Neural progenitor cell (in vitro differentiated cells): ENCODE measurements at regions not wholly inside any gene's neighbourhood (a gene's known extent, or its start where the extent isn't known, plus 50 kb on each side); places are given as distances from the start of the nearest gene placed in this dataset.

Experiments
- DNase-seq: peaks from one replicate; pipeline ENCODE4 v3.0.0-alpha.2; 2016; ENCODE audit warnings: low spot score
- H2AFZ ChIP-seq: fragments of 200-600 bp; sonication (generic); replicated peaks from 2 replicates; pipeline ENCODE4 v1.6.1; 2016; ENCODE audit warnings: antibody characterized with exemption
- H3F3A ChIP-seq: fragments of 200-600 bp; sonication (generic); 2 replicates; pipeline ENCODE4 v1.6.1; 2016; ENCODE audit warnings: antibody characterized with exemption, low read depth
- H3K27ac ChIP-seq: fragments of 200-600 bp; sonication (generic); 2 replicates; pipeline ENCODE4 v1.5.1; 2016; ENCODE audit warnings: mild to moderate bottlenecking
- H3K27me3 ChIP-seq: fragments of 200-600 bp; sonication (generic); 2 replicates; pipeline ENCODE4 v1.6.1; 2016; ENCODE audit warnings: mild to moderate bottlenecking, moderate library complexity
- H3K36me3 ChIP-seq: fragments of 200-600 bp; sonication (generic); 2 replicates; pipeline ENCODE4 v1.5.1; 2016
- H3K4me1 ChIP-seq: fragments of 200-600 bp; sonication (generic); 2 replicates; pipeline ENCODE4 v1.6.1; 2016; ENCODE audit warnings: mixed run types
- H3K4me2 ChIP-seq: fragments of 200-600 bp; sonication (generic); 2 replicates; pipeline ENCODE4 v1.6.1; 2016
- H3K4me3 ChIP-seq: fragments of 200-600 bp; sonication (generic); 2 replicates; pipeline ENCODE4 v1.5.1; 2016
- H3K79me2 ChIP-seq: fragments of 200-600 bp; sonication (generic); 2 replicates; pipeline ENCODE4 v1.6.1; 2016; ENCODE audit warnings: low read depth
- H3K9ac ChIP-seq: fragments of 200-600 bp; sonication (generic); 2 replicates; pipeline ENCODE4 v1.6.1; 2016
- H3K9me3 ChIP-seq: fragments of 200-600 bp; sonication (generic); 2 replicates; pipeline ENCODE4 v1.5.1; 2016; ENCODE audit warnings: low read depth
- H4K20me1 ChIP-seq: fragments of 200-600 bp; sonication (generic); 2 replicates; pipeline ENCODE4 v1.6.1; 2016; ENCODE audit warnings: low read depth
- H3K27ac Mint-ChIP-seq: 3 replicates; pipeline ENCODE4 v1.8.0; 2021; ENCODE audit warnings: mixed read lengths
- H3K27me3 Mint-ChIP-seq: 2 replicates; pipeline ENCODE4 v1.8.0; 2022; ENCODE audit warnings: low read depth, mild to moderate bottlenecking, inconsistent platforms, moderate library complexity, mixed read lengths; ENCODE audit not compliant: insufficient read depth
- H3K36me3 Mint-ChIP-seq: 3 replicates; pipeline ENCODE4 v1.8.0; 2021; ENCODE audit warnings: mixed read lengths
- H3K4me1 Mint-ChIP-seq: 3 replicates; pipeline ENCODE4 v1.8.0; 2021; ENCODE audit warnings: mixed read lengths
- H3K4me3 Mint-ChIP-seq: 3 replicates; pipeline ENCODE4 v1.8.0; 2021; ENCODE audit warnings: mild to moderate bottlenecking, moderate library complexity, mixed read lengths
- H3K9me3 Mint-ChIP-seq: 3 replicates; pipeline ENCODE4 v1.8.0; 2020; ENCODE audit warnings: mixed read lengths
- CTCF ChIP-seq: fragments of 200-600 bp; sonication (generic); IDR thresholded peaks from 2 replicates; pipeline ENCODE4 v1.5.1; 2017; ENCODE audit warnings: antibody characterized with exemption, mild to moderate bottlenecking
- EZH2 ChIP-seq: fragments of 200-600 bp; sonication (generic); IDR thresholded peaks from 2 replicates; pipeline ENCODE4 v1.6.1; 2017; ENCODE audit warnings: antibody characterized with exemption, mild to moderate bottlenecking, moderate library complexity
- EZH2phosphoT487 ChIP-seq: fragments of 200-600 bp; sonication (generic); IDR thresholded peaks from 2 replicates; pipeline ENCODE4 v1.6.1; 2017; ENCODE audit warnings: antibody characterized with exemption

- Histone ChIP-seq H3K4me1 (no peaks in the 10 kb centered on the region), H3K9ac (no peak overlapping the region), H3K27me3 (no peaks in the 10 kb centered on the region), H3F3A (no peaks in the 10 kb centered on the region), H3K36me3 (no peaks in the 10 kb centered on the region), H3K27ac (no peak overlapping the region), H3K79me2 (no peaks in the 10 kb centered on the region), H4K20me1 (no peaks in the 10 kb centered on the region), H3K4me3 (no peak overlapping the region), H2AFZ (no peak overlapping the region), H3K4me2 (no peak overlapping the region), H3K9me3 (no peaks in the 10 kb centered on the region)
- no peaks in the 10 kb centered on the region for H3K27me3 Mint-ChIP-seq
- no peak overlapping the region for H3K4me3 Mint-ChIP-seq
- no peak overlapping the region for H3K27ac Mint-ChIP-seq
- H3K36me3 Mint-ChIP-seq, result peaks cover 3% of the 10 kb centered on the region
- DNase-seq, result no peak
- peaks cover 7% of the 10 kb centered on the region for H3K4me1 Mint-ChIP-seq
- TF ChIP-seq EZH2 (no peak), EZH2phosphoT487 (no peak), CTCF (no peak)
- H3K9me3 Mint-ChIP-seq, result peaks cover 20% of the 10 kb centered on the region
Observed at GRCh38 chr12:30023186-30023585, 239.4 kb upstream of the TMTC1 start.

GRCh38 chr12:30021051-30021833 is 237.5 kb upstream of the TMTC1 start:
- H4K20me1 ChIP-seq, result no peaks in the 10 kb centered on the region
- H3K27ac ChIP-seq, result no peak overlapping the region
- no peak overlapping the region for H3K4me2 ChIP-seq
- TF ChIP-seq EZH2, result no peak
- no peak for TF ChIP-seq EZH2phosphoT487
- no peak for TF ChIP-seq CTCF
- H3F3A ChIP-seq, result no peaks in the 10 kb centered on the region
- H3K4me3 ChIP-seq, result no peak overlapping the region
- no peaks in the 10 kb centered on the region for H3K4me1 ChIP-seq
- no peak overlapping the region for H3K27ac Mint-ChIP-seq
- DNase-seq, result no peak
- H3K9me3 ChIP-seq, result no peaks in the 10 kb centered on the region
- no peak overlapping the region for H2AFZ ChIP-seq
- H3K9me3 Mint-ChIP-seq, result peaks cover 20% of the 10 kb centered on the region
- no peaks in the 10 kb centered on the region for H3K27me3 ChIP-seq
- peaks cover 3% of the 10 kb centered on the region for H3K36me3 Mint-ChIP-seq
- no peak overlapping the region for H3K4me3 Mint-ChIP-seq
- H3K9ac ChIP-seq, result no peak overlapping the region
- H3K79me2 ChIP-seq, result no peaks in the 10 kb centered on the region
- no peaks in the 10 kb centered on the region for H3K36me3 ChIP-seq
- H3K27me3 Mint-ChIP-seq, result no peaks in the 10 kb centered on the region
- H3K4me1 Mint-ChIP-seq, result peaks cover 5% of the 10 kb centered on the region

GRCh38 chr12:30019366-30020140 is 235.8 kb upstream of the TMTC1 start:
- Mint-ChIP-seq H3K4me1 (peaks cover 19% of the 10 kb centered on the region), H3K36me3 (no peaks in the 10 kb centered on the region), H3K9me3 (peaks cover 12% of the 10 kb centered on the region), H3K27me3 (no peaks in the 10 kb centered on the region), H3K27ac (no peak overlapping the region), H3K4me3 (no peak overlapping the region)
- Histone ChIP-seq H4K20me1 (no peaks in the 10 kb centered on the region), H2AFZ (no peak overlapping the region), H3K36me3 (no peaks in the 10 kb centered on the region), H3K4me2 (no peak overlapping the region), H3K27me3 (no peaks in the 10 kb centered on the region), H3K9me3 (no peaks in the 10 kb centered on the region), H3K4me3 (no peak overlapping the region), H3K27ac (no peak overlapping the region), H3F3A (no peaks in the 10 kb centered on the region), H3K79me2 (no peaks in the 10 kb centered on the region), H3K9ac (no peak overlapping the region), H3K4me1 (no peaks in the 10 kb centered on the region)
- TF ChIP-seq CTCF (no peak), EZH2phosphoT487 (no peak), EZH2 (no peak)
- DNase-seq, result no peak
